ENCODE measurements at regions not wholly inside any gene's neighbourhood (a gene's known extent, or its start where the extent isn't known, plus 50 kb on each side); places are given as distances from the start of the nearest gene placed in this dataset.

GRCh38 chr11:39011797-39012196, 2413.8 kb upstream of the RAG2 start:
- no peak for TF ChIP-seq POLR2AphosphoS5 (IDR thresholded peaks at IDR 0.05; ENCODE audit: low read length)
- no peak for TF ChIP-seq USF2 (IDR thresholded peaks at IDR 0.05; ENCODE audit: borderline replicate concordance, low read depth, low read length)
- TF ChIP-seq POLR2A (IDR thresholded peaks at IDR 0.05; ENCODE audit: low read depth, low read length): no peak
- TF ChIP-seq ESRRA (IDR thresholded peaks at IDR 0.05; ENCODE audit: low read length): no peak
- no peak for TF ChIP-seq CTCF (IDR thresholded peaks at IDR 0.05 in 2 of 3, conservative IDR thresholded peaks at IDR 0.05 in 1 of 3; ENCODE audit: control insufficient read depth in 2 of 3, extremely low read depth in 1 of 3, insufficient read depth in 1 of 3, low read depth in 3 of 3, low read length in 3 of 3)
- no peak for TF ChIP-seq STAT1 (conservative IDR thresholded peaks at IDR 0.05)
- TF ChIP-seq ZBTB33 (IDR thresholded peaks at IDR 0.05): no peak
- TF ChIP-seq NFIC (IDR thresholded peaks at IDR 0.05; ENCODE audit: low read depth, low read length): no peak
- TF ChIP-seq FOXK2 (IDR thresholded peaks at IDR 0.05): no peak

Measured in GM12878 (cell line).